HG03108 (cell line): ENCODE measurements at regions not wholly inside any gene's neighbourhood (a gene's known extent, or its start where the extent isn't known, plus 50 kb on each side); places are given as distances from the start of the nearest gene placed in this dataset.

Source experiments
- ATAC-seq: cut with Tn5 transposase; IDR thresholded peaks from one replicate; pipeline ENCODE4 v1.9.1; 2021; ENCODE audit warnings: moderate library complexity; ENCODE audit not compliant: unreplicated experiment

DNA sequence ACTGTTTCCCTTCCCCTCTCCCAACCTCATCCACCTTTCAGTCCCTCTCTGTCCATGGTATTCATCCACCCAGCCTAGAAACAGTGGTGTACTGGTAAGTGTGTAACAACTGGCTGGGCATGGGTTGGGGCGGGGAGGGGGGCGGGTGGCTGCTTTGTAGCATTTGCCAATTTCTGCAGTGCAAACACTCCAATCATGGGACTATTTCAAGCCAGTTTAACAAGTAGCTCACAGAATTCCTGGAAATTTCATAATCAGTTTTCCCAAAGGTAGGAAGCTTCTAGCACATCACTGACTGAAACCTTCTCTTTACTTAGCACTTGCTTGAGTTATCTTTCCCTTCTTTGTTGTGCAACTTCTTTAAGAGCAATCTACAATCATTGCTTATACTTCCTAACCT, 100.8 kb upstream of the WASF3 start:
- ATAC-seq: no peak

DNA sequence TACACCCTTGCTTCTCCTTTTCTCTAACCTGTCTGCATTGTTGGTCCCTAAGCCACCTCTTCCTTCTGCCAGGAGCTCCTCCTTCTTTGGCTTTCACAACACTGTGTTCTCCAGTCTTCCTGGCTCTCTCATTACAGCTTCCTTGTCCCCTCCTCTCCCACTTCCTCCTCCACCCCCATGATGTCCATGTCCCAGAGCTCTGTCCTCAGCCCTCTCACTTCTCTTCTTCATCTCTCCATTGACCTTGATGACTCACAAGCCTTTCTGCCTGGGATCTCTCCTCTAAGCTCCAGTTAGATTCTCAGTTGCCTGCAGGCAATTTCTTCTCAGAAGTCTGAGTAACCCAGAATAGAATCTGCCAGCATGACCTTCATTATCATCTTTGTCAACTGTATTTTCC, 100.3 kb upstream of the WASF3 start:
- ATAC-seq: no peak

DNA sequence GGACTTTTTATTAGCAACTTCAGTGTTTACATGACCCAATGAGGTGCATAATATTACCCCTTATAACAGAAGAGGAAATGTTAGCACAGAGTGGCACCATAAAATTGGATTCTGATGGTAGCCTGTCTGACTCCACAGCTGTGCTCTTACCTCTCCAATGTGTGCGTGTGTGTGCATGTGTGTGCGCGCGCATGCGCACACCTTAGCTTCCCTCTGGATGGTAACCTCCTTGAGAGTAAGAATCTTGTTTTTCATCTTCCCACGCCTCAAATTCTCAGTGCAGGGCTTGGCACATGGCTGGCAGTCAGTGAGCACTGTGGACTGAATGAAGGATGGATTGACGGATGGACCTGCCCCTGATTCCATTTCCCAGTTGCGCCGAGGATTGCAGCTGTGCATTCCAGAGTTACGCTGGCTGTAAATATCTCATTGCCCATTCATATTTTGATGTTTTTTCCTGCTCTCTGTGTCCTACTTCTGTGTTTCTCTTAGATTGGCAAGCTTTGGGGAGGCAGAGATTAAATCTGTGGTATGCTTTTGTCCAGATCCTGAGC, 99.2 kb upstream of the WASF3 start:
- ATAC-seq: no peak

DNA sequence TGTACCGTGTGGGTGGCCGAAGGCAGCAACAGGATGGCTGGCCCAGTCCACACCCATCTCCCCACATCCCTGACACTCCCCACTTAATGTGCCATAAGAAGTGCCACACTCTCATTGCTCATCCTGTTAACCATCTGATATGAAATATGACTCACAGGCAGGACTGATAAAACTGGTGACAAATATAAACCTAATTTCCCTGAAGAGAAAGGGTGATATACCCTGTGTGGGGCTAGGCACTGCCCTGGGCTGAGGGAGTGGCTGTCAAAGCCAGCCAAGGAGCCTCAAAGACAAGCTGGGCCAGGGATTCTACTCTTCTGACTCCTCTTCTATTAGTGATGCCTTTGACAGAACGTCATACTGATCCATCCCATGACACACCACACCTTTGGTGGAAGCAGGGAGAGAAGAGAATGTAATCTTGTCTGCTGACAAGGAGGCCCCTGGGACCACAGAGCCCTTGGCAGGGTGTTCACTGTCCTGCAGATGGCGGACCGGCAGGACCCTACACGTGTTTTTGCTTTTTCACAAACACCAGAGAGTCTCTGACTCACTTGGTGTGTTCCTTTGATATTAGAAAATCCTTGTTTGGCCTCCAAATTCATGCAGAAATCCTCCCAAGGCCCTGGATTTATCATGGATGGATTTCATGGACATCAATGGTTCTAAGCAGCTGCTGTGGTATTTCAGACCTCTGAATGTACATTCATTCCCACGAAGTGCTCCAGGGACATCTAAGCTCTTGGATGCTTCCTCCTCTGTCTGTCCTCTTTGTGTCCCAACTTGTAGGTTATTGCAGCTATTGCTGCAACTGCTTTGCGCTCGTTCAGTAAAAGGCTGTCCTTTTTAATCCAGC, 98.0 kb upstream of the WASF3 start:
- no peak for ATAC-seq

DNA sequence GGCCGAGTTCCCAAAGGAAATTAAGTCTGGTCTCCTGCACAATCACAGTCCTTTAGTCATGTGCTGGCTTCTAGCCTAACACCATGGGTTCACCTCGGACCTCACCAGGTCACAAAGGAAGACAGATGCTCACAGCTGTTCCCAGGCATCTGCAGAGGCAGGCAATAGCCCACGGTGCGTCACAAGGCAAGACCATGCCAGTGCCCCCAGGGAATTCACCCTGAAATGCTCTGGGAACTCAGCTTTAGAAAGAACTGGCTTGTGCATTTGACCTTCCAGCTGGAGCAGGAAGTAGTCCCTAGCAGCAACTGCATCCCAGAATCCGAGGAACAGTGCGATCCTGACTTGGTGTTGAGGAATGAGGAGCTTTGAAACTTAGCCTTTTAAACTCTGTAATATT, 96.8 kb upstream of the WASF3 start:
- ATAC-seq: no peak

DNA sequence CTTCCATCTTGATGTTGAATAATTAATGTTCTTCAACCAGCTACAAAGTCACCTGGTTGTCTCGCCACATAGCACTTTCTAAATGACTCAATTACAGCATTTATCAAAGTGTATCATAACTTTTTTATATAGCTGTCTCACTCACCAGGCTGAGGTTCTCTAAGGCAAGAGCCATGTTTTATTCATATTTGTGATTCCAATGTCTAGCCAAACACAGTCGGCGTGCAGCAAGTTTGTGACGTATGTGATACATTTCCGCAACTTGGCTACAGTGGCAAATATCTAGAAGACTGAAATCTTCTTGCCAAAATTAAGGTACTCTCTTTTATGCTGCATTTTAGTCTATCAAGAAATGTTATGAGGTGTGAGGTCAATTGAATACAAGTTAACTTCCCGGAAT, 94.2 kb upstream of the WASF3 start:
- ATAC-seq: no peak

DNA sequence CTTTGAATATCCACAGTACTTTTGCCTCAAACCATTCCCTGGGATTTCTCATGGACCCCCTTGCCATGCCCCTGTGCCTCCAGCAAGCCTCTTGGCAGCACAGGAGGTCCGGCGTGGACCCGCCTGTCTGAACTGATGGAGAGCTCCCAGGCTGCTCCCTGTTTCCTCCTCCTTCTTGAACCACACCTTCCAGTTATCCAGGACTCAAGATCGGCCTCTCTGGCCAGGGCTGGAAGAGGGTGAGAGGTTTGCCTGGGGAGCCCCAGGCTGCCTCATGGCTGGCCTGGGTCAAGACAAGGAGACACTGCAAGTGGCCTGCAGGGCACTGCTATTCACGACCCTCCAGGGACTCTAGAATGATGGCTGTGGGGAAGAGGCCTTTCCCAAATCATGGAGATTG, 93.6 kb upstream of the WASF3 start:
- ATAC-seq: no peak

DNA sequence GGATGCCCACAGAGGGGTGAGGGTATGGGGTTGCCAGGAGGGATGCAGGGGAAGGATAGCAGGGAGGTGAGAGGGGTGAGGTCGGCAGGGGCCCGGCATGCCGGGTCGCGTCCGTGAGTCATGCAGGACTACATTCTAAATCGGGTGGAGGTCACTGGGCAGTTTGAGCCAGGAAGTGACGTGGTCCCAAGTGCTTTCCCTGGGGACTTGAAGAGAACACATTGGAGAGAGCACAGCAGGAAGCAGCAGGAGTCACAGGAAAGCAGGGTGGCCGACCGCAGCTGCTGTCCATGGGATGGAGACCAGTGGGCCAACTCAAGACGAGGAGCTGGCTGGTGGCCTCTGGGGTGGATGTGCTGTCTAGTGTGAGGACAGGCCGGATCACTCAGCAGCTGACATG, 92.0 kb upstream of the WASF3 start:
- ATAC-seq: no peak

DNA sequence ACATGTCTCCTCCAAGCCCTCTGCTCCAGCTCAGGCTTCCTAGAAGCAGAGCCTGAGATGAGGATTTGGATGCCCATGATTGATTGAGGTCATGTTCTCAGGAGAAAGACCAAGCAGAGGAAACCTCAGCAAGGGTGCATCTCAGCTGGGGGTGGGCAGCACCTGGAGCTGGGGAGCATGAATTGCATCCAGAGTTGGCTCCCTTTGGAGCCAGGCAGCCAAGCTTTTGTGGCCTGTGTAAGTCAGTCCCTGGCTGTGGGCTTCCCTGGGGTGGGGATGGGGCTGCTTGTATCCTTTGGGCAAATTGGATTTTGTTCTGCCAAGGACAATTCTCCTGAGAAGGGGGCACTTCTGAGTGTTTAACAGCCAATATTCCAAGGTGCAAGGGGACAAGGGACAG, 91.5 kb upstream of the WASF3 start:
- ATAC-seq: no peak

DNA sequence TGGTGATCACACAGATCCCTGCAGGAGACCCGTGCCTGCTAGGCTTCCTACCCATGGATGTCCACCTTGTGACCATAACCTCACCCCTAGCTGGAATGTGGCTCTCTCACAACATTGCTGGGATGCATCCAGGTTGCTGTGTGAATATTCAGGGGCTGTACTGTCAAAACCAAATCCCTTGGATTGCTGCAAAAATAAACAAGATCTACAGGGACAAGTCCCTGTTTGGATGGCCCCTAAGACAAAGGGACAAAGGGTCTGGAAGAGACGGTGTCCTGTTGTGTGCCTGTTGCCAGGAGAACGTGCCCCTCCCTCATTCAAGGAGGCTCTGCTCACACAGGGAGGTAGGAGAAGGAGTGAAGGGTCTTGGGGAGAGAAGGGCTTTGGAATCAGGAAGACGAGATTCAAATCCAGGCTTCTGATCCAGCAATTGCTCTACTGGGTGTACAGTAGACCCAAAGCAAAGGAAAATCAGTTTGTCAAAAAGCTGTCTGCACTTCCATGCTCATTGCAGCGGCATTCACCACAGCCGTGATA, 89.2 kb upstream of the WASF3 start:
- ATAC-seq: no peak

DNA sequence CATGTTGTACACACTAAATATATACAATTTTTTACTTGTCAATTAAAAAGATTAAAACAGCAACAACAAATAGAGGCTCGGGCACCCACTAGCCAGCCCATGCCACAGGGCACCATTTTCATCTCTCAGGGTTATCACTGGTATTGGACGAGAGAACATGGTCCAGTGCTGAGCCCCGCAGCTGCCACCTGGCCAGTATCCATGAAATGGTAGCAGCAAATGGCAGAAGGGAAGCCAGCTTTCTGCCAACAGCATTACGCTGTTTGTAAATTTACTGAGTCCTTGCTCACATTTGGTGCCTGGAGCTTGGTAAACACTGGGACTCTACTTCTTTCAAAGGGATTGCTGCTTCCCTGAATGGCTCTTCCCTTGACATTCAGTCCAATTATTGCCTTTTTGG, 87.9 kb upstream of the WASF3 start:
- no peak for ATAC-seq

DNA sequence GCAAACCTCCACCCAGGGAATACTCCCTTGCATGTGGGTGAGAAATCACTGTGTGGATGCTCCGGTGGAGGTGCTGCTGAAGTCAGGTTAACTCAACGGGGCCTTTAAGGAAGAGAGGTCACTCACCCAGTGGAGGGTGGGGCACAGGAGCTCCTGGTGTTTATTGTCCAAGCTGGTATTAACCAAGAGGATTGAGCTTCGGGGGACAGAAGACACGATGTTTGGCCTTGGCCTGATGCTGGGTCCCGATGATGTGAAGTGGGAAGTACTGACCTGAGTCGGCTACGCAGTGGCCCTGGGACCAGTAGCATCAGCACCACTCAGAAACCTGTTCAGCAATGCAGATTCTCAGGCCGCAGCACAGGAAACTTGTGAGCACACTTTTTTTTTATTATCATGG, 85.7 kb upstream of the WASF3 start:
- no peak for ATAC-seq

DNA sequence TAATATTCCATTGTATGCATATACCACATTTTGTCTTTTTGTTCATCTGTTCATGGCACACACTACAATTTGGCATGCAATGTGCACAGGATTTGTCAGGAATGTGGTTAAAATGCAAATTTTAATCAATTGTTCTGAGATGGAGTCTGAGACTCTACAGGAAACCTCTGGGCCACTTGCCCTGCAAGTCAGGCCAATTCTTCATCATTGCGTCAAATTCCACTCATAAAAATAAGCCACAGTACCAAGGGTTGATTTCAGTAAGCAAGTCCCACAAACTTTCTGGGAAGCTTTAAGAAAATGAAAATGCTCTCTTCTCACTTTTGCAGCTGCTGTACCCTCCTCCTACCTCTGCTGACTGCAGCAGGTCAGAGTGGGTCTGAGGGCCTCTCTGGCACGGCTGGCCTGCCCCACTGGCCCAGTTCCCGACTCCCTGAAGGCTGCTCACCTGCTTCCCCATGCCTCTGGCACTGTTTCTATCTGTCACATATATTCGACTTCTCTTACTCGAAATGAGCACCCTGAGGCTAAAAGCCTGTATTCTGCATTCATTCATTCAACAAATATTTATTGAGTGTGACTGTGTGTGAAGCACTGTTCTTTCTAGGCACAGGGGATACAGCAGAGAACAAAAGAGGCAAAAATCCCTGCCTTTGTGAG, 83.8 kb upstream of the WASF3 start:
- no peak for ATAC-seq

DNA sequence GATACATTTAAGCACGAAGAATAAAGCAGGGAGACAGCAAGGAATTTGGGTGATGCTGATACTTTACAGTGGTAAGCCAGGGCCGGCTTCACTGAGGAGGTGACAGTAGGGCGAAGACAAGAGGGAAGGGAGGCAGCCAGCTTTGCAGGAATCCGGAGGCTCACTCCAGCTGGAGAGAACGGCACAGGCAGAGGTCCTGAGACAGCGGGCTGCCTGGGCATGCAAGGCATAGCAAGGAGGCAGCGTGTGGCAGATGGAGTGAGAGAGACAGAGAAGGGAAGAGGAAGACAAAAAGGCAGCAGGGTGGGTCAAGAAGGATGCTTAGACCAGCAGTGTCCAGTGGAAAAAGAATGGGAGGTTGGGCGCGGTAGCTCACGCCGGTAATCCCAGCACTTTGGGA, 83.2 kb upstream of the WASF3 start:
- no peak for ATAC-seq

DNA sequence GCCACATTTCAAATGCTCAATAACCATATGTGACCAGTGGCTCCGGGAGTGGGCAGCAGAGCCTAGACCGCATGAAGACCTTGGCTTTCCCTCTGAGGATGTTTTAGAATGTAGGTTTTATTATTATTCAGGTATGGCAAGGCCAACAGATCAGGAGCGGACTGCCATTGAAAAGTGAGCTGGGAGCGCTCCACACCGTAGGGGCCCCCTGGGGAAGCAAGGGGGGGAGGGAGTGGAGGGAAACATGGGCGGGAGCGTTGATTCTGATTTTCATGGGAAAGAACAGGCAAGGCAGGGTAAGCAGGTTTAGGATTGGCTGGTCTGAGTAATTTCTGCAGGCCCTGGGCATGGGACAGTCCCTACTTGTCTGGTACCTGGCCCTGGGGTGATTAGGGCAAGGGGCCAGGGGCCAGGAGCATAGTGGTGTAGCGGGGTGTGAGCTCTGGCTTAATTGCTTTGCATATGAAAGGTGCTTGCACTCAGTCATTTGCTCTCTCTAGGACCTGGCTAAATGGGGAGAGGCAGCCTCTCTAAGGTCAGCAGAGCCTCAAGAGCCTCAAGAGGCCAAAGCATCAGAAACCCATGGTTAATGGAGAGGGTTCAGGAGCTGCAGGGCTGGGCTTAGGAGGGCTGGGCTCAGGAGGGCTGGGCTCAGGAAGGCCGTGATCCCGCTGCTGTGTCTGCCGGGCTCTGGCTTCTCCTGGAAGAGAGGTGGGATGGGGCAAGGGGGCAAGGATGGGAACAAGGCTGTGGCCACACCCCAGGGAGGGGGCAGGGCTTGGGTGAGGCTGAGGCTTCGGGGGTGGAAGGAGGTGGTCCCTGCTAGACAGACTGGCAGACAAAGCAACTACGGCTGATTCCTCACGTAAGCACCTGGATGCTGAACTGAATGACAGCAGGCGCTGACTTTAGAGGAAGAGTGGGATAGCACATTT, 82.0 kb upstream of the WASF3 start:
- ATAC-seq: no peak

DNA sequence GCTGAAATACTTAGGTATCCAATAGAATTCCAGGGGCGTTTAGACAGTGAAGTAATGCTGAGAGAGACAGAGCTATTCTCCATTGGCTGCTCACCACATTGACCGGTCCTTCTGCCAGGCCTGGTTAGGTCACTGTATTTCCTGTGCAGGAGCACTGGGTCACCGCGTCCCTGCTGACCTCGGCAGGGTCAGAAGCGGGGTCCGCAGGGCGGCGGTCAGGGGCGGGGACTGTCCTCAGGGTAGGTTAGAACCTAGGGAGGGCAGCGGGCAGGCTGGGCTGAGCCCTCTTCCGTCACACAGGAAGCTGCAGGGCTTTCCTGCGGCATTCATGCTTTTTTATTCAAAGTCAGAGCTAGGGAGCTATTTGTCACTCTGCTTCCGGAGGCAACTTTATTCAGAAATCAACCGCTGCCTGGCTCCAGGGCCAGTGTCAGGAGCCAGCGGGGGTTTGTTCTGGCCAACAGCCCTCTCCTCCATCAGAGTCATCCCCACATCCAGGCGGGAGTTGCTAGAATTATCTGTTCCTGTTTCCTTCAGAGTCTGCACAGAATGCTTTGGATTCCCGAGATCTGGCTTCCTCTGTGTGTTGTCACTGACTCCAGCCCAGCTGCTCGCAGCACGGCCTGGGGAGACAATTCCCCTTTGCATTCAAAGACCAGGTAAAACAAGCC, 81.2 kb upstream of the WASF3 start:
- no peak for ATAC-seq

DNA sequence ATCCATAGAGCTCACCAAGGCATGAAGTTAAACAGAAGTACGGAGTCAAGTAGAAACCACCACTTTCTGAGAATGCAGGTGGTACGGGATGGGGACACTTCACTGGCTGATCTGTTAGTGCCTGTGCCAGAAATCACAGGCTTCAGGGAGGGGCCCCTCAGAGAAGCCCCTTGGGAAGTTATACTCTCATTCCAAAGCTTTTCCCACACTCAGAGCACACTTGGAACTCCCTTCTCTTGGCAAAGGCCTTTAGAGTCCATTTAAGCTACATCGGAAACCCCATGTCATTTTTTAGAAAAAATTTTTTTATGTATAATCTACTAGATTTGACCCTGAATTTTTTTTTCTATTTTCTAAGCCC, 80.7 kb upstream of the WASF3 start:
- no peak for ATAC-seq

DNA sequence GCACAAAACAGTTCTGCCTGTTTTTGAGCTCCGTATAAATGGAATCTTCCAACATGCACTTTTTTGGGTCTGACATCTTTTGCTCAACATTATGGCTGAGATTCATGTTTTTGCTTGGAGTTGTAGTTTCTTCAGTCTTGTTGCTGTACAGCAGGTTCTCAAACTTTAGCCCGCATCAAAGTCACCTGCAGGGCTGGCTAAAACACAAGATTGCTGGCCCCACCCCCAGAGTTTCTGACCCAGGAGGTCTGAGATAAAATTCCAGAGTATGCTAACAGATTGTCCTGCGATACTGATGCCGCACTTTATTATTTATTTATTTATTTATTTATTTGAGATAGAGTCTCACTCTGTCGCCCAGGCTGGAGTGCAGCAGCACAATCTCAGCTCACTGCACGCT, 79.8 kb upstream of the WASF3 start:
- ATAC-seq: no peak

DNA sequence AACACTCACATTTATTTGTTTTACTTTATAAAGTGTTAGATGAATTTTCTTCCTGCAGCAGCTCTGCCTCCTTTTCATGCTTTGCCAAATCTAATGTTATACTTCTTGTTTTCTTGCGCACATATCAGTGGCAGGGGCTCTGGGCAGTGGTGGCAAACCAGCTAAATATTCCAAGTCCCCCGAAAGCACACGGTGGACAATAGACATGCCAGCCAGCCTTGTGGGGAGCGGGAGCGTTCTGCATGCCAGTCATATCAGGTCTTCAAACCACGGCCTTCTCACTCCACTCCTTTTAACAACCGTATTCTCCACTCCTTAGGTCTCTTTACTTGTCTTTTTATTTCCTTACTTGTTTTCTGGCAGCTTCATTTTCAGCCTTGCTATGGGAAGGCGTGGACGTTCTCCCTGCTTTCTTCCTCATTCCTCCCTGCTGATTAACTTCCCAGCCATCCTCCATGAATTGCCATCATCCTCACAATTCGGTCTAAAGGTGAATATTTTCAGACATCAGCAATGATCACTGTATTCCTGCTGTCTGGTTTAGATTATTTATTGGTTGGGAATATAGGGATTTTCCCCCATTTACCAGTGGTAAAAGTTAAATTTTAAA, 77.1 kb upstream of the WASF3 start:
- ATAC-seq: no peak
